ENCODE measurements at regions not wholly inside any gene's neighbourhood (a gene's known extent, or its start where the extent isn't known, plus 50 kb on each side); places are given as distances from the start of the nearest gene placed in this dataset.

DNA sequence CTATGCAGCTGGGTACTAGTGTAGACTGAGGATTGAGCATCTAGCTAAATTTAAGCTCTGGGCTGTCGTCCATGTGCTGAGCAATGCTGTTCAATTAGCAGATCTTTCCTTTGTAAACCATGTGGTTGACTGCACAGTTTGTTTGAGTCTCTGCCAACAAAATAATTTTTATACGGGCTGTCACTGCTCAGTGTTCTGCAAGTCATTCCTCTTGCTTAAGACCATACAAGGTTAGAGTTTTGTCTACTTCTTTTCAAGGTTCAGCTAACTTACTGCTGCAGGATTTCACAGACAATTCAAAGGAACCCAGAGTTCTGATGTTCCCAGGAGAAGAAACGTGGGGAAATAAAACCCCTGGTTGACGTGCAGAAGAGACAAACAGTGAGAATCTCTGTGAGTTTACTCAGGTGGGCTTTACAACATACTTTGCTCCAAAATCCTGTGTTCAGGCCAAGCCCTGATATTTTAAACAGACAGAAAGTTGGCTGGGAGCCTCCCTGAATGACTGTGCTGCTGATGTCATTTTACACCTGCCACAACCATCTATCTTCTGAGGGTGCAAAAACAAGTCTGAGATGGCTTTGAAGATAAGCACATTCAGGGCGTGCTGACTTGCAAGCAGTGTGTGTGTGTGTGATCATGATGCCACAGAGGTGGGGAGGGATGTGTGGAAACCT, 177.1 kb upstream of the SVIL start:
- TF ChIP-seq, protein P1, sequence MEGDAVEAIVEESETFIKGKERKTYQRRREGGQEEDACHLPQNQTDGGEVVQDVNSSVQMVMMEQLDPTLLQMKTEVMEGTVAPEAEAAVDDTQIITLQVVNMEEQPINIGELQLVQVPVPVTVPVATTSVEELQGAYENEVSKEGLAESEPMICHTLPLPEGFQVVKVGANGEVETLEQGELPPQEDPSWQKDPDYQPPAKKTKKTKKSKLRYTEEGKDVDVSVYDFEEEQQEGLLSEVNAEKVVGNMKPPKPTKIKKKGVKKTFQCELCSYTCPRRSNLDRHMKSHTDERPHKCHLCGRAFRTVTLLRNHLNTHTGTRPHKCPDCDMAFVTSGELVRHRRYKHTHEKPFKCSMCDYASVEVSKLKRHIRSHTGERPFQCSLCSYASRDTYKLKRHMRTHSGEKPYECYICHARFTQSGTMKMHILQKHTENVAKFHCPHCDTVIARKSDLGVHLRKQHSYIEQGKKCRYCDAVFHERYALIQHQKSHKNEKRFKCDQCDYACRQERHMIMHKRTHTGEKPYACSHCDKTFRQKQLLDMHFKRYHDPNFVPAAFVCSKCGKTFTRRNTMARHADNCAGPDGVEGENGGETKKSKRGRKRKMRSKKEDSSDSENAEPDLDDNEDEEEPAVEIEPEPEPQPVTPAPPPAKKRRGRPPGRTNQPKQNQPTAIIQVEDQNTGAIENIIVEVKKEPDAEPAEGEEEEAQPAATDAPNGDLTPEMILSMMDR (IDR thresholded peaks at IDR 0.05) = no peak
- no peak for TF ChIP-seq ZFX (IDR thresholded peaks at IDR 0.05; ENCODE audit: borderline replicate concordance)
